ENCODE measurements at regions not wholly inside any gene's neighbourhood (a gene's known extent, or its start where the extent isn't known, plus 50 kb on each side); places are given as distances from the start of the nearest gene placed in this dataset.
"Not testable (repeated sequence)": the region's sequence is repeated elsewhere in the genome, so short reads cannot be mapped to it uniquely, and the experiment has no call there.

DNA sequence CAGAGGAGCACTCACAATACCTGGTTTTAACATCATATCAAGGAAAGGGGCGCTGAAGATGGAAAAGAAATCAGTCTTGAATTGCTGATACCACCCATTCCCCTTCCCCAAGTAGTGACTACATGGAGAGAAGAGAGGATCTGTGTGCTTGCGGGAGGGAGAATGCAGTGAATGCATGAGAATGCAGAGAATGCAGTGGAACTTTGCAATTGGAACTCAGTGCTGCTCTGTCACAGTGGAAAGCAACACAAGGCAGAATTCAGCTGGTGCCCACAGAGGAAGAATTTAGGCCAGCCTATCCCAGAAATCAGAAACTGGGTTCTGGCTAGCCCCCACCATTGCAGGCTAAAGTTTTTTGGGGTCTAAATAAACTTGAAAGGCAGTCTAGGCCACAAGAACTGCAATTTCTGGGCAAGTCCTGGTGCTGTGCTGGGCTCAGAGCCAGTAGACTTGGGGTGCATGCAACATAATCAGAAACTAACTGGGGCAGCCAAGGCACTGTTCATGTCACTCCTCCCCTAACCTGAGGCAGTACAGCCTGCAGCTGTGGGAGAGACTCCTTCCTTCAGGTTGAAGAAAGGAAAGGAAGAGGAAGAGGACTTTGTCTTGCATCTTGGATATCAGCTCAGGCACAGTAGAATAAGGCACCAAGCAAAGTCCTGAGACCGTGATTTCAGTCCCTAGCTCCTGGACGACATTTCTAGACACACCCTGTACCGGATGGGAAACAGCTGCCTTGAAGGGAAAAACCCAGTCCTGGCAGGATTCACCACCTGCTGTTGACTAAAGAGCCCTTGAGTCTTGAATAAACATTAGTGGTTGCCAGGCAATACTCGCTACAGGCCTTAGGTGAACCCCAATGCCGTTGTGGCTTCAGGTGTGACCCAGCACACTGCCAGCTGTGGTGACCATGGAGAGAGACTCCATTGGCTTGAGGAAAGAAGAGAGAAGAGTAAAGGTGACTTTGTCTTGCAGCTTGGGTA is 329.3 kb downstream of the TBL1XR1 start:
- peak; percentile 80 for DNase-seq

DNA sequence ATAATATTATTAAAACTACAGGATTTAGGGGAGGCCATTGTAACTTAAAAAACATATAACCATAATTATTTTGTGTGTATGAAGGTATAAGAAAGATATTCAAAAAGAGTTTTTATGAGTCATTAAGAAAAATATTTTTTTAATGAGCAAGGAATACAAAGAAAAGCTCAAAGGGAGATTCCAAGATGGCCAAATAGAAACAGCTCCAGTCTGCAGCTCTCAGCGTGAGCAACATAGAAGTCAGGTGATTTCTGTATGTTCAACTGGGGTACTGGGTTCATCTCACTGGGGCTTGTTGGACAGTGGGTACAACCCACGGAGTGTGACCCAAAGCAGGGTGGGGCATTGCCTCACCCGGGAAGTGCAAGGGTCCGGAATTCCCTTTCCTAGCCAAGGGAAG is 336.1 kb downstream of the TBL1XR1 start:
- no peak for DNase-seq

DNA sequence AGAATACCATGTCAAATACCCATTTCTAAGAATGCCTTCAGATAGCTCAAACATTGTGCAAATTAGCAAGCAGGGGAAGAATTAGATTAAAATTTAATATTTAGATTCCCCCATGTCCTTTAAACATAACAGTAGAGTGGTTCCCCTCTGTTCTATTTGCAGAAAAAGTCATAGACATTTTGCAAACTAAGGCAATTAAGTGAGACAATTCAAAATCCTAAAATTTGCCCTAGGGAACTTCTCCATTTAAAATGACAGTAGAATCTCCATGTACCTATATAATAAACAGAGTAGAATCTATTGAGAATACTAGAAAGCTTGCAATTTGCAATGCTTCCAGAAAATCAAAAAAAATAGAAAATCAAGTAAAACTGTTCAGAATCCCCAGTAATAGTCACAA is 340.6 kb downstream of the TBL1XR1 start:
- no peak for DNase-seq

DNA sequence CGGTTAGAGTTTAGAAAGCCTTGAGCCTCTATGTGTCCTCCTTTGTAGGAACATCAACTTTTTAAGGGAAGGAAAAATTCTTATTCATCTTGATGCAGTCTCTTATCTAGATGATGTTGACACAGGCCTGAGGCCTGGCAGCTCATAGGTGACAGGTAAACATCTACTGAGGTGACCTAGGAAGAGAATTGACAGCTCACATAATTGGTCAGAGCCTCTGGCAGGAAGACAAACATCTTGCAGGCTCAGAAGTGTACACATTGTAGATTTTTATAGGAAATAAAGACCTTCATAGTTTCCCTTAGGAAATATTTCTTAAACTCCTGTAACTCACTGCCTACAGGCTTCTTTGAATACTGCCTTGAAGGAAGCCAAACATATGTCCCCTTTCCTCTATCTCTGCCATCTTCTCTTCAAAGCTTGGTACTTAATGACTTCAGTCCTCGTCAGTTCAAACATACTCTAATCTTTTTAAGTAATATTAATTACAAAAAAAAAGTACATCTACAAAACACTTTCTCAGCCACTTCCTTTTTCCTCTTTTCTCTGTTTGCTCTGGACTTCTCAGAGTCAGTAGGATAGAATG is 341.3 kb downstream of the TBL1XR1 start:
- DNase-seq: peak; percentile 41

DNA sequence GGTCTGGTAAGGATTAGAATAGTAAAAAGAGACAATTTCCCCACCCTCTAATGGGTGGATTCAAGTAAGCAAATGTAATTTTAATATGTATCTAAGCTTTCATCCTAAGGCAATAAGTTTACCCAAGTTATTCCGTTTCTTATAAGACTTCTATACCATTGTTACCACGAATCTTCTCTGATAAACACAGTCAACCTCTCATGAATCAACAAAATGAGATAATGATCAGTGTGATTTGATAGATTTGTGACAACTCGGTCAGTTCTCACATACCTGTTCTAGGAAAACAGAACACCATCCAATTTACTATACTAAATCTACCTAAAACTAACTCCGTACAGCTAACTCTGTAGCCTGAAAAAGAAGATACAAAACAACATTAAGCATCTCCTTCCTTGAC is 342.1 kb downstream of the TBL1XR1 start:
- DNase-seq: no peak

DNA sequence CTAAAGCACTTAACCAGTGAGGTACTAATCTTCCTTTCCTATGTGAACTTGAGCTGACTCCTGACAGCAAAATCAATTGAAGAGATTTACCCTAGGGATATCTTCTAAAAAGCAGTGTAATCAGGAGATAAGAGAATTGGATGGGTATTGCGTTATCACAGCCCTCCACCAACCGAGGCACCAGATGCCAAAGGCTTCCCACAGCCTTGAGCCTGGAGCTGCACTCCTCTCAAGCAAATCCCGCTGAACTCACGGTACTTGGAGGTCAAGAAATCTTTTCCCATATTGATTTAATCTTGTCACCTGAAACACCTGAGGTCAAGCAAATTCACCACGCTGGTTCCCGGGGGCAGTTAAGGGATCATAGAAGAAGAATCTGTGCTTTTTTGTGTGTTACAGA is 346.8 kb downstream of the TBL1XR1 start:
- DNase-seq: no peak

DNA sequence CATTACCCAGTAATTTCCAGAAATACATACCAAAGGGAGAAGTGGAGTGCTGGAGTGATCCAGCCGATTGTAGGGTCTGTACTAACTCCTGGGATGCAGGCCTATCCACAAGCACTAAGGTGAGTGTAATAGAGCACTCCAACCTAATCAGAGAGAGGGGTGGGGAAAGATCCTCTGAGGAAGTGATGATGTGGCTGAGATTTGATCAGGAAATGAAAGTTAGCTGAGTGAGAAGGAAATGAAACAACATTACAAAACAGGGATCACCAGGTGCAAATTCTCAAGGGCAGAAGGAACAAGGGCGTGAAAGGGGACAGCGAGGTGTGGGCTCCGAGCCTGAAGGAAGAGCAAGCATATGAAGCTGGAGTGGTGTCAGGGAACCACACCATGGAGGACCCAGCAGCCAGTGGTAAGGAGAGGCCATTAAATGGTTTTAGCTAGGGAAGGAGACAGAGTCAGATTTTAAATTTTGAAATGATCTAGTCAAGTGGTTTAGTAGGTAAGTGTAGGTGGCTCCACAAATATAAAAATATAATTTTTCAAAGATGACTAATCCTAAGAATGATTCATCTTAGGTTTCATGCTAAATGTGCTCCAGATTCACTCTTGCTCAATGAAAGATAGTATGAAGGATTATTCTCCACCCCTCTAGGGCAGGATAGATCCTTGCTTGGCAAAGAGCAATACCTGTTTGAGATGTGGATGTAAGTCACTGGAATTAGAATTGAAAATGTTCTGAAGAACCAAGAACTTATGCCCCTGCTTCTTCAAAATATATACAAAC is 348.7 kb downstream of the TBL1XR1 start:
- no peak for DNase-seq

DNA sequence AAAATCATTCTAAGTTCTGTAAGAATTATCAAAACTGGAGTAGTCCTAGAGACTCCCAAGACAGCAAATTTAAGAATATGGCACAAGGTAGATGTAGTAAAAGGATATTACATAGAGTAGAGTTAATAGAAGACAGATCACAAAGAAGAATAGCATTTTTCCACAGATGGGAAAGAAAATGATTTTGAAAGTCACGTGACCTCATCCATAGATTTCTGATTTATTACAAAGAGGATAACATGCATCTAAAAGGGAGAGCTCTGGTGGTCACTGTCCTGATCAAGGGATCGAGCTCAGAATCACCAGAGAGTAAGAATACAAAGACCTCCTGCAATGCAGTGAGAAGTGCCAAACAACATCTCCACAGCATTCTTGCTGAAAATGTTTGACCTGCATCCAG is 354.4 kb downstream of the TBL1XR1 start:
- no peak for DNase-seq

DNA sequence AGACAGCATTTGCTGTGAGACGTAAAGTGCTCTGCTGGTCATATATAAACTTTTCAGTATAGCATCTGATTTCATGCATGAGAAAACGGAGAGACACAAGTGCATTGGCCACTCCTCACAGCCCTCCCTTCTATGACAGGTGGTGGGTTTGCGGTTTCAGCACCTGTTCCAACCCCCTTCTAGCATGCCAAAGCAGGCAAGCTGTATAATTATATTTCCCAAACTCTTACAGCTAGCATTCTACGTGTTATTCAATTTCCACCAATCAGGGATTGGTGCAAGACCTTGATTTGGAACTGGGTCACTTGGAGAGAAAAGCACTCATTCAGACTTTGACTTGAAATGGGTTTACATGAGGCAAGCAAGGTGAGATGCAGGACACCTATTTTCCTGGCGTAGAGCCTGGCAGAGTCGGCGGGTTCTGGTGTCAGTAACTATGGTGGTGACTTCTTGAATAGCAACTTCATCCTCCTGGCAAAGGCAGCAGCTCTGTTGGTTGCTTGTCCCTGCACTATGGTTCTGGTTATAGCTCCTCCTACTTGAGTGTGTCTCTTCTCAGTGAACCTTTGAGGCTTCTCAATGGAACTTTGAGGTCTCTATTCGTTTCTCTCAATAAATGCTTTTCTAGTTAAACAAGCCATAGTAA is 356.5 kb downstream of the TBL1XR1 start:
- no peak for DNase-seq

DNA sequence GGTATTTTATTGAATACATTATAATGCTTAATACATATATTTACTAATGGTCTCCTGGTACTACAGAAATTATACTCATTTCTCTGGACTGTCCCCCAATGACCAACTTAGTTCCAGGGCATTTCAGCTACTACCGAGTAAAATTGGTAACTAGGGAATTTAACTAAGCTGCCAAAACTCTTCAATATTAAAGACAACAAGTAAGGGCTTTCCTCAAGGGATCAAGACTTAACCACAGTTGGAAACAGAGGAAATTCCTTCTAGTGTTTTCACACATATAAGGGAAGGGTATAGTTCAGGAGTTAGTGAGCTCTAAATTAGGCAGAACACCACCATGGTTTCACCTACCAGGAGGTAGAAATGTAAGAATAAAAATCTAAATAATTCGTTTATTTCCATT is 357.4 kb downstream of the TBL1XR1 start:
- no peak for DNase-seq

DNA sequence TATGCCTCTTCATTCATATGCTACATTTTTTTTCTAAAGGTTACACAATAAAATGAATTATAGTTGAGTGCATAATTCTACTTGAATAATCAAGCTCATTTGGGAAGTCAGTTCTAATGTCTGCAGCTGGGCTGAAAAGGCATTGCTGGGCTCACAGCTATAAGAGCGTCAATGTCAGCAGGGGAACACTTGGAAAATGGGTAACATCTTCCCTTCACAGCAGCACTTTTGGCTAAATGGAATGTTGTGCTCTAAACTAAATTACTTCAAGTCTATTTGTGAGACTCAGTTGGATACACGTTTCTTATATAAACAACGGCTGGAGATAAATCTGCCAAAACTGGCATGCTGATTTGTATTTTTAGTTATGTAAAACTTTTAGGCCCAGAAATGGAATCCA is 357.8 kb downstream of the TBL1XR1 start:
- DNase-seq: no peak

DNA sequence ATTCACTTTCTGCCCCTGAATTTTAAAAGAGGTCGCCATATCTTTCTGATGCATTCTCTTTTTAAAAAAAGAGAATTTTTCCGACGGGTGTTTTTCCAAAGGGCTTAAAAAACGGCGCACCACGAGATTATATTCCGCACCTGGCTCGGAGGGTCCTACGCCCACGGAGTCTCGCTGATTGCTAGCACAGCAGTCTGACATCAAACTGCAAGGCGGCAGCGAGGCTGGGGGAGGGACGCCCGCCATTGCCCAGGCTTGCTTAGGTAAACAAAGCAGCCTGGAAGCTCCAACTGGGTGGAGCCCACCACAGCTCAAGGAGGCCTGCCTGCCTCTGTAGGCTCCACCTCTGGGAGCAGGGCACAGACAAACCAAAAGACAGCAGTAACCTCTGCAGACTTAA is 370.0 kb downstream of the TBL1XR1 start:
- DNase-seq: not testable (repeated sequence)

DNA sequence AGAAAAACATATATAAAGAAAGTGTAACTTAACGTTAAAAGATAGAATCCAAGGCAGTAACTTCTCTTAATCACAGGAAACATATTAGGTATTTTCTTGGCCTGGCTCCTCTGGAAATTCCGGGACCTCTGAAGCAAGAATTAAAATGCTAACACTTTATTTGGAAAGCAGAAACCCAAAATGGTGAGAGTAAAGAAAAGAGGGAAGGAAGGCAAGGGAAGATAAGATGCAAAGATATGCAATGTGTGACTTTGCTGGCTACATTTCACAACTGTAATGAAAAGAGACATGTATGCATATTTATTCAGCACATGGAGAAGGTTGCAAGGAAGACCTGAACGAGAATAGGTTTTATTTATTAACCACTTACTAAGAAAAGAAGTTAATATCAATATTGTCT is 372.5 kb downstream of the TBL1XR1 start:
- DNase-seq: no peak

DNA sequence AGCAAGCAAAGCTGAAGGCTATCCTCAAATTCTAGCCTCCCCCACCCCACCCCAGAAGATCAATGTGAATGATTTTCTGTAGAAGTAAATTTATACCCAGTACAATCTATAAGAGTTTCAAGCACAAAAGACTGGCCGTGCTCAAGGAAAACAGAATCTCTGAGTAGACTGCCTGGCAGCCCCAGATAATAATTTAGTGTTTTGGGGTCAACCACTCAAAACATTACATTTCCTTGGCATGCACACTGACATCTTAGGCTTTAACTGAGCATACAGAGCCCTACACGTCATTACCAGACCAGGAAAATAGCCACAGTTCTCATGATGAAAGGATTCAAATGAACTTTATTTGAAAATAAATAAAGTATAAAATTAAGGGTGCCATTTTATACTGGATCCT is 376.5 kb downstream of the TBL1XR1 start:
- DNase-seq: no peak

DNA sequence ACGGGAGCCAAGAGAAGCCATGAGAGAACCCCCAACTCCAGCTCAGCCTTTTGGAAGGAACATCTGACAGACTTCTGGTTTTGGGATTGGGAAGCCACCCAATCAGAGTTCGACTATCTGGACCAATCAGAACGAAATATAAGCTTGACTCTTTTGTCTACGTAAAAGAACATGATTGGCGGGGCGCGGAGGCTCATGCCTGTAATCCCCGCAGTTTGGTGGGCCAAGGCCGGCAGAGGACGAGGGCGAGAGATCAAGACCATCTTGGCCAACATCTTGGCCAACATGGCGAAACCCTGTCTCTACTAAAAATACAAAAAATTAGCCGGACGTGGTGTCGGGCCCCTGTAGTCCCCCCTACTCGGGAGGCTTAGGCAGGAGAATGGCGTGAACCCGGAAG is 380.3 kb downstream of the TBL1XR1 start:
- DNase-seq: no peak

DNA sequence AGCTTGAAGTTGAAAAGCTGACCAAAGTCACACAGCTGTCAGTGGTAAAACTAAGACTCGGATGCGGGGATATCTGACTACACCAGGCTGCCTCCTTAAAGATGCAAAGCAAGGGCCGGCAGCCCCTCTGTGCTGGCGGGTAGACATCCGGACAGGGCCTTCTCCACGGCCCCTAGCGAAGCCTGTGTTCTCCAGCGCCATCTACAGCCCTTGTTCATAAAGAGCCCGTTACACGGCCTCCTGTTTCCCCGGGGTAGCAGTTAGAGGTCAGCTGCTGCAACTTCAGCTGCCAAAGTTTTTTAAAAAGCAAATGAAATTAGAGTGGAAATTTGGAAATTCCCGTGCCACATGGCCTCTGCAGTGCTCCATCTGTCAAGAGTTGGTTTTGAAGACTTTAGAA is 383.0 kb downstream of the TBL1XR1 start:
- peak; percentile 80 for DNase-seq

DNA sequence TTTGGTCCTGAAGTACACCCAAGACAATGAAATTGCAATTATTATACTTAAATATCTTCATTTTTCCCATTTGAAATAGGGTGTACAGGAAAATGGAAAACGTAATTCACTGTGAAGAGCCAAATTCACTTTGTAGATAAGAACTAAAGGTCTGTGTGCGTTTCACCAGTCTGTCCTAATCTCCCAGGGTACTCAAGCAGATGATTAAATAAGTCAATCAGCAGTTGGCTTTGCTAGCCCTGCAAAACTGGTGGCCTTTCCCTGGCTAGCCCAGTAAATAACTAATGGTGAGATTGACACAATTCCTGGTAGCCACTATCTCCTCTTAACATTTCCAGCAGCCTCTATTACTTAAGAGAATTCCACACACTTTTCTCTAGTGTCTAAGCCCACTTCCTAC is 389.3 kb downstream of the TBL1XR1 start:
- DNase-seq: no peak

DNA sequence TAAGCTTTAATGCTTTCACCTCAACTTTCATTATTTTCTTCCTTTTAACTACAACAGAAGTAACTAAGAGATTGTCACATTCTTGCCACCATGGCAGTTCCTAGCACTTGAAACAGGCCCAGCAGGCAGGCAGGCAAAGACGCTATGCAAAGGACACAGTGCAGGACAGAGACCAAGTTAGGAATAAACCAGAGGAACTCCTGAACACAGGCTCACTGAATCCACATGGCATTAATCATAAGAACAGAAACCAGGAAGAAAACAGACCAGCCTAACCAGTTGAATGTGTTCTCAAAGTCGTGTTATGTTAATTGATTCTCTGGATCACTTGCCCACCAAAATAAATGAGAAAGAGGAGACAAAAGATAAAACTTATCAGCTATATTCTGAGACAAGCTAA is 397.6 kb downstream of the TBL1XR1 start:
- DNase-seq: no peak

DNA sequence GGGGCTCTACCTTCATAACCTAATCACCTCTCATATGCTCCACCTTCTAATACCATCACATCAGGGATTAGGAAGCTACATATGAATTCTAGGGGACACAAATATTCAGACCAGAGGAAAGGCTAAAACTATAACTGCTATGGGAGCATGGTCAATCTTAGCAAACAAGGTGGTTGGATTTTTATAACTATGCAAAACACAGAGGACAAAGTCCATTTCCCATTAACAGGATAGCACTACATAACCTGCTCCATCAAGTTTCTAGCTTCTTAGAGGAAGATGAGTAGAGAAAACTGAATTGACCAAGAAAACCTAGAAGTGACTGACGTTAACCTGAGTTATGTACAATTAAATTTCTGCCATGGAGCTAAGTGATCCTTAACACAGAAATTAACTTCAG is 398.6 kb downstream of the TBL1XR1 start:
- no peak for DNase-seq

DNA sequence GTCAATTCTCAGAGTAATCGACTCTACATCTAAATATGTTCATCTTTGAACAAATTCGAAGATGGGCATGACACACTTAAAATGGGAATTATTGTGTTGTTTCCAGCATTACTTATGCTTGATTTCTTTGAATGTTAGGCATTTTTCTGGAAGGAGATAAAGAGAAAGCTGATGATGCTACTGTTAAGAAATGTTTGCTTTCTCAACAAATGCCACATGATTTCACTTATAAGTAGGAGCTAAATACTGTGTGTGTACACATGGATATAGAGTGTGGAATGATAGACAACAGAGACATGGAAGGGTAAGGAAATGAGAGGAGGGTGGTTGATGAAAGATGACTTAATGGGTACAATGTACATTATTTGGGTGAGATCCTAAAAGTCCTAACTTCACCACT is 400.9 kb downstream of the TBL1XR1 start:
- no peak for DNase-seq

DNA sequence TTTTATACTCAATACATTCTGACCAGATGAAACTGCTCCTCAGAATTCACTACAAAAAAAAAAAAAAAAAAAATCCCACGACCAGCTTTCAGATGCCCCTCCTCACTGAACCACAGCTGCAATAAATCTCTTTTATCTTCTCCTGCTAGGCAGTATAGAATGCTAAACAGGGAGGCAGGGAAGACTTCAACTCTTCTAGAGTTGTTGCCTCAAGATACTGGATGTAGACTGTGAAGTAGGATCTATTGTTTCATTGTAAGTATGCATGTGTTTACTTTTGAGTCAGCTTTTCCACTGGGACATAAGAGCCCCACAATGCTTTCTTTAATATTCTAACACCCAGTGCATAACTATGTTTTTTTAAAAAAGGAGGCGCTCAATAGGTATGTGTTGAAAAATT is 401.4 kb downstream of the TBL1XR1 start:
- DNase-seq: peak; percentile 62

DNA sequence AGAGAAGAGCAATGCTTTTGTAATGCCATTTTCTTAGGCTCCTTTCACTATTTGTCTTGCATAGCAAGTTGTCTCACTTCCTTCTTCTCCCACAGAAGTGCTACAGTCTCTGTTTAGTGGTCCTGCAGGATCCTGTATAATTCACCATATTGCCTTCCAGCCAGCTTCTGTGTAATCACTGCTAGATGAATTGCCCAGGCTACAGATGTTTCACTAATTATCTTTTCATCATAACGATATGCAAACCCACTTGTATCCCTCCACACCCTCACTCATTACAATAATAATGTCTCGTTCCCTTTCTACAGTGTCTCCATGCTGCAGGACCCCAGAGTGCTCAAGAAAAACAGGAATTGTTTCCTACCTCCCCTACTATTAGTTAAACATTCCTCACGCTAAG is 402.9 kb downstream of the TBL1XR1 start:
- DNase-seq: peak; percentile 94

DNA sequence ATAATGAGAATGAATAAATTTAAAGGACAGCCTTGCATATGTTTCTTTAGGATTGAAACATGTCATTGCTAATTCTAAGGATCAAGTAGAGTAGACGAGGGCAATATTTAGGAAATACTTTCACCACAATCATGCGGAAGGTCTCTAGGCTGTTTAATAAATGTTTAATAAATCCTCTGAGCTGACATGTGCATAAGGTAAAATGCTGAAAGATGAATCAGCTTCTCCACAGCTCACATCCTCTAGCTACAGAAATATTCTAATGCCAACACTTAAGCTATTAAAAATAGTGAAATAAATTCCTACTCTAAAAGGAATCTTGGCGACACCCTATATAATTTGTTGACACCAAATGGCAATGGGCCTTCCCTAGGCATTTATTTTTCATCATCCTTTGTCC is 407.3 kb downstream of the TBL1XR1 start:
- no peak for DNase-seq

Data from NCI-H69 (cell line).